ENCODE measurements at regions not wholly inside any gene's neighbourhood (a gene's known extent, or its start where the extent isn't known, plus 50 kb on each side); places are given as distances from the start of the nearest gene placed in this dataset.

DNA sequence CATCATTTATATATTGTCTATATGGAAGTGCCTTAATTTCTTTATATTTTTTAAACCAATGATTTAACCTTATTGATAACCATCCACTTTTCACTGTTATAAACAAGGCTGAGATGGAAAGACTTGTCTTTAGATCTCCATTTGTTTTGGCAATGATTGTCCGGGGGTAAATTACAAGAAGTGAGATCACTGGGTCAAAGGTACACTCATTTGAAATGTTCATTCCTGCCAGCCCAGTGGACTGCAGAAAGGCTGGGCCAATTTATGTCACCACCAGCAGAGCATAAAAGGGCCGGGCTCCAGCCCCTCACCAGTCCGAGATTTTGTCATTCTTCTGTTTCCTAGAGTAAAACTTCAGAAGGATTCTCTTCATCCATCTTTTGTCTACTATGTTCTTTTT is 93.6 kb upstream of the NEO1 start:
- TF ChIP-seq, protein P1, sequence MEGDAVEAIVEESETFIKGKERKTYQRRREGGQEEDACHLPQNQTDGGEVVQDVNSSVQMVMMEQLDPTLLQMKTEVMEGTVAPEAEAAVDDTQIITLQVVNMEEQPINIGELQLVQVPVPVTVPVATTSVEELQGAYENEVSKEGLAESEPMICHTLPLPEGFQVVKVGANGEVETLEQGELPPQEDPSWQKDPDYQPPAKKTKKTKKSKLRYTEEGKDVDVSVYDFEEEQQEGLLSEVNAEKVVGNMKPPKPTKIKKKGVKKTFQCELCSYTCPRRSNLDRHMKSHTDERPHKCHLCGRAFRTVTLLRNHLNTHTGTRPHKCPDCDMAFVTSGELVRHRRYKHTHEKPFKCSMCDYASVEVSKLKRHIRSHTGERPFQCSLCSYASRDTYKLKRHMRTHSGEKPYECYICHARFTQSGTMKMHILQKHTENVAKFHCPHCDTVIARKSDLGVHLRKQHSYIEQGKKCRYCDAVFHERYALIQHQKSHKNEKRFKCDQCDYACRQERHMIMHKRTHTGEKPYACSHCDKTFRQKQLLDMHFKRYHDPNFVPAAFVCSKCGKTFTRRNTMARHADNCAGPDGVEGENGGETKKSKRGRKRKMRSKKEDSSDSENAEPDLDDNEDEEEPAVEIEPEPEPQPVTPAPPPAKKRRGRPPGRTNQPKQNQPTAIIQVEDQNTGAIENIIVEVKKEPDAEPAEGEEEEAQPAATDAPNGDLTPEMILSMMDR (conservative IDR thresholded peaks at IDR 0.05; ENCODE audit: low read length) = no peak
- no peak for TF ChIP-seq EZH2phosphoT487 (IDR thresholded peaks at IDR 0.05; ENCODE audit: borderline replicate concordance)

All from Loucy (cell line).